Large intestine (tissue), 3 donors: ENCODE measurements at regions not wholly inside any gene's neighbourhood (a gene's known extent, or its start where the extent isn't known, plus 50 kb on each side); places are given as distances from the start of the nearest gene placed in this dataset.

Source experiments
- DNase-seq, 2 donors: peaks; one replicate each; pipeline versions ENCODE4 v3.0.0 to v3.0.0-alpha.2; 2013
- H3K27ac ChIP-seq: one replicate; pipeline ENCODE4 v1.5.1; 2013; ENCODE audit warnings: low read length
- H3K27me3 ChIP-seq: 2 replicates; pipeline ENCODE4 v1.6.1; 2013; ENCODE audit warnings: low read length; ENCODE audit not compliant: control insufficient read depth, insufficient read depth
- H3K36me3 ChIP-seq: 2 replicates; pipeline ENCODE4 v1.6.1; 2013; ENCODE audit warnings: low read length; ENCODE audit not compliant: control insufficient read depth, insufficient read depth
- H3K4me1 ChIP-seq: one replicate; pipeline ENCODE4 v1.6.1; 2013; ENCODE audit warnings: low read length; ENCODE audit not compliant: control insufficient read depth, insufficient read depth
- H3K4me3 ChIP-seq: one replicate; pipeline ENCODE4 v1.5.1; 2013; ENCODE audit warnings: low read length
- H3K9me3 ChIP-seq: one replicate; pipeline ENCODE4 v1.6.1; 2013; ENCODE audit warnings: mild to moderate bottlenecking, low read depth, low read length, moderate library complexity; ENCODE audit not compliant: control insufficient read depth
- WGBS: methylation state at CpG from one replicate; pipeline ENCODE4 v1.1.5; 2013; ENCODE audit warnings: low lambda C conversion rate; ENCODE audit not compliant: insufficient coverage; 5-methylcytosine and 5-hydroxymethylcytosine counted together

DNA sequence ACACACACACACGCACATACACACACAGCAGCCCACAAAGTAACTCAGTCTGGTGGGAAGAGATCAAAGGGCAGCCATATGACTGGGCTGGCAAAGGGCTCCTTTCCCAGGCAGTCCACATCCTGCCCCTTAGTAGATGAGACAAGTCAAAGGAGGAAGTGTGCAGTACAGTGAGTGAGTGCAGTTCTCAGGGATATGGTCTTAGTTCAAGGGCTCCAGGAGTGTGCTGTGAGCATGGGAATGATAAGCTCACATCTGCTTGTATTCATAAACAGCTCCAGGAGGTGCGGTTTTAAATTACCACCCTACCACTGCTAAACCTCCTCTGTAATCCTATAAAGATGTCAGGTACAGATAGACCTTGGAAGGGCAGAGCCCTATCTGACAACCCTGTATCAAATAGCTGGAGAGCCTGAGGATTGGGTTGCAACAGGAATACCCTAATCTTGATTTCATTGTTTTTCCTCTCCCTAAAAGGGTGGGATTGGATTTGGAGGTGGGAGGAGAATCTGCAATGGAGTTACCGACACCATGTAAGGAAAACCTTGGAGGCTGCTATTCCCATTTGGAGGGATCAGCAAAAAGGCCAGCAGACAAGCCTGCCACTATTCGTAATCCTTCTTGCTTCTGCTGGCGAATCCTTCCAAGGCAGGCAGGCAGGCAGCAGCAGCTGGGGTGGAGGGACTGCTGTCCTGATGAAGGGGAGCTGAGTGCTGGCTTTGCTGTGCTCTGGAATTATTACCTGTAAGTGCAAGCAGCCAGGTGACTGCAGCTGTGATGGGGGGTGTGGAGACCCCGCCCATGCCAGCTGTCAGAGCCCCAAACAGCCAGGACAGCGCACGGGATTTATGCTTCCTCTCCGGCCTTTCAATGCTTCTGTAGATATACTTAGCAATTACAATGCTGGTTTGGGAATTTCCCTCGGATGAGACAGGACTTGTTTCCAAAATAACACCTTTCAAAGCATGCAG, 342.7 kb downstream of the PRL start:
- no peak overlapping the region for H3K4me3 ChIP-seq
- peak; percentile 84 to 93 for DNase-seq
- H3K27ac ChIP-seq = peak overlapping the region; percentile 80
- H3K36me3 ChIP-seq = no peaks in the 10 kb centered on the region
- no peaks in the 10 kb centered on the region for H3K9me3 ChIP-seq
- H3K4me1 ChIP-seq = peaks cover 52% of the 10 kb centered on the region
- no CpG with 5 or more reads among the region's 10 CpGs for WGBS
- H3K27me3 ChIP-seq = no peaks in the 10 kb centered on the region

DNA sequence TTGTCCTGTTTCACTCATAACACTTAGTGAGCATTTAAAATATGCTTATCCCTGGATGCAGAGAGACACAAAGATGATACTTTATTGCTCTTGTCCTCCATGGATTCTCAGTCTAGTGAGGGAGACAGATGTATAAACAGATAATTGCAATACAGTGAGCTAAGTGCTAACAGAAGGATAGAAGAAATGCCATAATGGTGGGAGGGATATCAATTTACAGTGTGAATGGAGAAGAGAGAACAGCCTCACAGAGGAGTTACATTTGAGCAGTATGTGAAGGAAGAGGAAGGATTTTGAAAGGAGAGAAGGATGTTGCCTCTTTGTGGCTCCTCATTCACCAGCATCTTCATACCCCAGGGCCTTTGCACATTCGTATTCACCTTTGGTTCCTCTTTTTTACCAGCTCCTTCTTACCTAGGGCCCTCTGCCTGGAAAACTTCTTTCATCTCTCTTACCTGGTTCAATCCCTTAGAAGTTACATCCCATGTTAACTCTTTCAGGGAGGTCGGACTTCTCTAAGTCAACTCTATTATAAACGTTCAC, 341.7 kb downstream of the PRL start:
- Histone ChIP-seq H3K27me3 (no peaks in the 10 kb centered on the region), H3K36me3 (no peaks in the 10 kb centered on the region), H3K4me3 (no peak overlapping the region), H3K9me3 (no peaks in the 10 kb centered on the region), H3K4me1 (peaks cover 44% of the 10 kb centered on the region), H3K27ac (peak overlapping the region; percentile 80)
- DNase-seq = no peak
- 82% methylated on average over 2 of the region's 3 CpGs for WGBS

DNA sequence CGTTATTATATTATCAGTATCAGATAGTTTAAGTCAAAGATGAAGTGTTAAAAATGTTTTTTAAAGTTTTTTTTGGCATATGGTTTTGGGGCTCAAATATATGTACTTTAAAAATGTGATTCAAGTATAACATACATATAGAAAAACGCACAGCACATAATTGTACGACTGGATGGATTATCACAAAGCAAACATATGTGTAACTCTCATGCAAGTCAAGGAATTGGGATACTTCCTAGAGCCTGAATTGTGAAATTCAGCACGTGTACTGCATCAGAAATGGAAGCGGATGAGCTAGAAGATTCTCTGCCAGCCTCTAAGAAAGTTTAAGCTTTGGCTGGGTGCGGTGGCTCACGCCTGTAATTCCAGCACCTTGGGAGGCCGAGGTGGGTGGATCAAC, 340.9 kb downstream of the PRL start:
- Histone ChIP-seq H3K4me3 (no peak overlapping the region), H3K4me1 (peaks cover 37% of the 10 kb centered on the region), H3K27ac (no peak overlapping the region), H3K9me3 (no peaks in the 10 kb centered on the region), H3K36me3 (no peaks in the 10 kb centered on the region), H3K27me3 (no peaks in the 10 kb centered on the region)
- WGBS = 69% methylated on average over 3 of the region's 8 CpGs
- DNase-seq = no peak

DNA sequence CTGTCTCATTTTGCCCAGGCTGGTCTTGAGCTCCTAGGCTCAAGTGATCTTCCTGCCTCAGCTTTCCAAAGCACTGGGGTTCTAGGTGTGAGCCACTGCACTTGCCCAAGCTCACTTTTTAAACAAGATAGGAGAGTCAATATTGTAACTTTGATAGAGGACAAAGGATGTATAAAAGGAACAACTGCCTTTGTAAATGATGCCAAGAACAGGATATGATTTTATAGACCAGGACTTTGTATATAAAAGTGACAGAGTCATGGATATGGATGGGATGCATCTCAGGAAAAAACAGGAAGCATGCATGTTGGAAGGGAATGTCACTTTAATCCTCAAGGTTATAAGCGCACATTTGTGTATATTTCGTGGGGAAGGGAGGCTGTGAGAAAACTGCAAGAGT, 338.4 kb downstream of the PRL start:
- no peak for DNase-seq
- H3K27ac ChIP-seq = no peak overlapping the region

DNA sequence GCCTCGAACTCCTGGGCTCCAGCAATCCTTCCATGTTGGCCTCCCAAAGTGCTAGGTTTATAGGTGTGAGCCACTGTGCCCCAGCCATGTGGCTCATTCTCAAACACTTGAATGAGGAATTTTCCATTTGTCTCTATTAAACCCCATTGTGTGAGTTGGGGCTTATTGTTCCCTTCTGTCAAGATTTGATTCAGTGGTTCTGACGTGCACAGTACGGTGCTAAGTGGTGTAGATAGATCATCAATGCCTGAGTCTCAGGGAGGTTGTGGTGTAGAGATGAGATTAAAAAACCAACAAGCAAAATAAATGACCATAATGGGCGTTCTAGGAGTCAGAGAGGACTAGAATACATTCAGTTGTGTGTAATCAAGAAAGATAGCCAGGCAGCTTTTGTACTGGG, 335.6 kb downstream of the PRL start:
- Histone ChIP-seq H3K27ac (no peak overlapping the region), H3K9me3 (no peaks in the 10 kb centered on the region), H3K36me3 (no peaks in the 10 kb centered on the region), H3K4me1 (no peaks in the 10 kb centered on the region), H3K4me3 (no peak overlapping the region), H3K27me3 (no peaks in the 10 kb centered on the region)
- DNase-seq = no peak
- WGBS = no CpG with 5 or more reads among the region's 4 CpGs

More for the DNA sequence above, 338.4 kb downstream of the PRL start:
- peaks cover 15% of the 10 kb centered on the region for H3K4me1 ChIP-seq
- no peaks in the 10 kb centered on the region for H3K36me3 ChIP-seq
- 100% methylated on average over 2 of the region's 2 CpGs for WGBS
- no peaks in the 10 kb centered on the region for H3K9me3 ChIP-seq
- no peaks in the 10 kb centered on the region for H3K27me3 ChIP-seq
- H3K4me3 ChIP-seq = no peak overlapping the region

DNA sequence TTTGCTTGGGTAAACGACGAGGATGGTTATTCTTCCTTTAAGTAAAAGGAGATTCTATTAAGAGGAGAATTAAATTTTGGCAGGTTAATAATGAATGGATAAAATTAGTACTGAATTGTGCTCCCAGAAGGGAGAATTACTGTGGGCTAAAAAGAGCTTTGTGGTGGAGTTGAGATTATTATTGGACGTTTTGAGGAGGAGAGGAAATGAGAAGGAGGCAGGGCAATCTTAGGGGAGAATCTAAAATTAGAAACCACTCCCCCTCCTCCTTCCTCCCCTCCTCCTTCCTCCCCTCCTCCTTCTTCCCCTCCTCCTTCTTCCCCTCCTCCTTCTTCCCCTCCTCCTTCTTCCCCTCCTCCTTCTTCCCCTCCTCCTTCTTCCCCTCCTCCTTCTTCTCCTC, 331.8 kb downstream of the PRL start:
- Histone ChIP-seq H3K4me3 (no peak overlapping the region), H3K27ac (no peak overlapping the region), H3K36me3 (no peaks in the 10 kb centered on the region), H3K4me1 (no peaks in the 10 kb centered on the region), H3K27me3 (no peaks in the 10 kb centered on the region), H3K9me3 (no peaks in the 10 kb centered on the region)
- DNase-seq = no peak
- 81% methylated on average over 2 of the region's 3 CpGs for WGBS

DNA sequence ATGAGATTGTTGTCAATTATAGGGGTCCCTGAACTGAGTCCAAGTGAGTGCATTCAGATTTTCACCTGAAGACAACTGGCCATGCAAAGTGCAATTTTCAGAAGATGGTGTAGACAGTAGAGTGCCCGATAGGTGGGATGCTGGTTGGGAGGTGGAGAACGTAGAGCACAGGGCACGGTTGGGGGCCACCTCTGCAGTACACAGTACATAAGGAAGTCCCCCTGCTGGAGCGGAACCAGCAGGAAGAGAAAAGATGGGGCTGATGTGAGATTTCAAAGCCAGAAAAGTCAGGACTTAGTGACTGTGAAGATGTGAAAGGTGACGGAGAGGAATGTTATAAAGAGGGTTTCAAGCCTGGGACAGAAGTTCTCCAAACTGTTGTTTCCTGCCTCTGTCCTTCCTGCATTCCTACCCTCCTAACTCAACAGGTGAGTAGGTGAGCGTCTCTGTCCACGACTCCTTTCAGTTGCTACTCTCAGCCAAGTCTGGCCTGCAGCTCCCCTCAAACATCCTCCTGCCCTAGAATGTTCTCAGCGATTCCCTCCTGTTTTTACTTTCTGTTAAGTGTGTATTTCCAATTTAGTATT, 330.8 kb downstream of the PRL start:
- no peak overlapping the region for H3K4me3 ChIP-seq
- H3K27ac ChIP-seq = no peak overlapping the region
- H3K4me1 ChIP-seq = no peaks in the 10 kb centered on the region
- DNase-seq = no peak
- no peaks in the 10 kb centered on the region for H3K36me3 ChIP-seq
- H3K9me3 ChIP-seq = no peaks in the 10 kb centered on the region
- H3K27me3 ChIP-seq = no peaks in the 10 kb centered on the region
- WGBS = 97% methylated on average over 3 of the region's 8 CpGs

DNA sequence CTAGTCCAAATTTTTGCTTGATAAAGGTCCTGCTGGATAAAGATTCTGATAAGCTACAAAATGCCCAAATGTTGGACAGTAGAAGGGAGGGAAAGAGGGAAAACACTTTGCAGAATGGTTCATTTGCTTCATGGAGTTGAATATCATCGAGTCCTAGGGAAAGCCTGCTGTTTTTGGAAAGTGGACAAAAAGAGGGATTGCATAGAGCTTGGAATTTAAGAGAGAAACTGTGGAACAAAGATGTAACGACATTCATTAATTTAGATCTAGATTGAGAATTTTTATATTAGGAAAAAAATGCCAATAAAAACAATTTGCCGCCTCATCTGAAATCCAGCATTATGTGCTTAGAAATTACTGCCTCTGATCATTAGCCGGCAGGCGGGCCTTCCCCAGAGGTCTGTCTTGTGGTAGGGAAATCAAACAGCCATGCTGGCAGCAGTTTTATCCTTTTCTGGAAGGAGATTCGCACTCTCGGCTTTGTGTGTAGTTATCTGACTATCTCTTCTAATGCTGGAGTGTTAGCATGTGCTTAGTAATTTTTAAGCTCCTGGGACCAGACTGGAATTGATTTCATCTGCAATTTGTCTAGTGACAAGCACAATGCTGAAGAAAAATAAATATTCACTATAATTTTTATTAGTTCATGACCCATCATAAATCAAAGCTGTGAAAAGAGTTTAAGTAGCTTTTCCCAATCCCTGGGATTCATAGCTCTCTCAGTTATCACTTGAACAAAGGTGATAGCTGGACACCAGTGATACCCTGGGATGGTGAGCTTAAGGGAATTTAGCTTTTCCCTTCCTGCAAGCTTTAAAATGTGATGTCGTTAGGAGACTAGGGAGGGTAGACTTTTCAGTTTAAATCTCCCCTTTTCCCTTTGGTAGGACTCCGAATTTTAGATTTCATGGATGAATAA, 329.5 kb downstream of the PRL start:
- Histone ChIP-seq H3K9me3 (no peaks in the 10 kb centered on the region), H3K27ac (no peak overlapping the region), H3K4me1 (no peaks in the 10 kb centered on the region), H3K36me3 (no peaks in the 10 kb centered on the region), H3K4me3 (no peak overlapping the region), H3K27me3 (no peaks in the 10 kb centered on the region)
- 100% methylated on average over 1 of the region's 9 CpGs for WGBS
- DNase-seq = no peak

DNA sequence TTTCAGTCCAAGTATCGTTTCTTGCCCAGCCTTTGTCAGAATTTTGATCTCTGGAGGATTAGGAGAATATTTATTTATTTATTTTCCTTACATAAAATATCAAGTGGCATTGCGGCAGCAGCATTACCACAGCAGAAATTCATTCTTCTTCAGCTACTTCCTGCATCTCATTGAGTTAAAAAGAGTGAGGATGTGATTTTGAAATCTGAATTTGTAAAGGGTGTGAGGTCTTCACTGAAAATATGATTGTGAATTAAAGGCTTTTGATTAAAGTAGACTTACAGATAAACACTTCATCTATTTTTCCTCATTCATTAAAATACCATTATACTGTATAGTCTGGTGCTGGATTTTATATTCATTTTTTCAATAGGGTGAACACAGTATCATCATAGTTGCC, 328.4 kb downstream of the PRL start:
- H3K4me3 ChIP-seq = no peak overlapping the region
- no peak for DNase-seq
- WGBS = 100% methylated on average over 1 of the region's 2 CpGs

DNA sequence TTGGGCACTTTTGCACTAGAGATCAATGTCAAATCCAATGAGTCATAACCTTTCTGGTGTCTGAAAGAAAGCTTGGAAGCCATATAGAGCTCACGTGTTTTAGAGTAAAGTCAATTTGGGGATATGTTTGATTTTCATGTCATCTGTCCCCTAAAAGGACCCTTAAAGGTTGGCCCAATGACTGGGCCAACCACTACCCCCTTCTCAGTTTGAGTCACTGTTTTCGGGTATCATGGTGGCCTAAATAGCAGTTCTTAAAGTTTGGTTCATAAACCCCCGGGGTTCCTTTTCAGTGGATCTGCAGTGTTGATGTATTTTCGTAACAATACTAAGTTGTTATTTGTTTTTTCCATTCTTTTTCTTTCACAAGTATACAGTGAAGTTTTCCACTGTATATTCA, 327.6 kb downstream of the PRL start:
- 100% methylated on average over 1 of the region's 4 CpGs for WGBS
- H3K4me3 ChIP-seq = no peak overlapping the region

More for the DNA sequence above, 328.4 kb downstream of the PRL start:
- Histone ChIP-seq H3K36me3 (no peaks in the 10 kb centered on the region), H3K27me3 (no peaks in the 10 kb centered on the region), H3K4me1 (no peaks in the 10 kb centered on the region), H3K27ac (no peak overlapping the region), H3K9me3 (no peaks in the 10 kb centered on the region)

More for the DNA sequence above, 327.6 kb downstream of the PRL start:
- Histone ChIP-seq H3K27me3 (no peaks in the 10 kb centered on the region), H3K27ac (no peak overlapping the region), H3K9me3 (no peaks in the 10 kb centered on the region), H3K4me1 (no peaks in the 10 kb centered on the region), H3K36me3 (no peaks in the 10 kb centered on the region)
- DNase-seq = no peak
